H1 (cell line): ENCODE measurements at regions not wholly inside any gene's neighbourhood (a gene's known extent, or its start where the extent isn't known, plus 50 kb on each side); places are given as distances from the start of the nearest gene placed in this dataset.

Source experiments
- CTCF ChIA-PET: fragments of 300-600 bp; sonication (Branson Sonifier 250); formaldehyde crosslinking; loops from one replicate; lab custom pipeline; 2021; ENCODE audit not compliant: partially characterized antibody; lab: Charles Lee
- POLR2A ChIA-PET: fragments of 300-600 bp; sonication (Branson Sonifier 250); formaldehyde crosslinking; loops from one replicate; lab custom pipeline; 2021; ENCODE audit warnings: inconsistent platforms; ENCODE audit not compliant: partially characterized antibody; lab: Charles Lee
- DNase-seq, 2 experiments: peaks; one replicate each; pipeline versions ENCODE4 v3.0.0 to v3.0.0-alpha.2; 2010 to 2022; ENCODE audit warnings: low spot score in 2 of 2, low read depth in 1 of 2, mixed read lengths in 1 of 2
- FAIRE-seq: peaks from 2 replicates; lab custom pipeline; 2011; peaks lifted over from hg19 to GRCh38; lab: Jason Lieb, UNC
- H2AFZ ChIP-seq: 2 replicates; pipeline ENCODE4 v1.8.1; 2012; ENCODE audit warnings: low read length, inconsistent platforms
- H2AK5ac ChIP-seq: 2 replicates; pipeline ENCODE4 v1.6.1; 2013; ENCODE audit warnings: low read depth, low read length
- H2BK120ac ChIP-seq: replicated peaks from 2 replicates; pipeline ENCODE3; 2013; ENCODE audit warnings: low read depth, low read length, inconsistent platforms
- H2BK12ac ChIP-seq: 2 replicates; pipeline ENCODE4 v1.6.1; 2013; ENCODE audit warnings: low read depth, low read length
- H2BK15ac ChIP-seq: 2 replicates; pipeline ENCODE4 v1.6.1; 2013; ENCODE audit warnings: low read length
- H2BK20ac ChIP-seq: 2 replicates; pipeline ENCODE4 v1.6.1; 2013; ENCODE audit warnings: low read length
- H2BK5ac ChIP-seq: 2 replicates; pipeline ENCODE4 v1.6.1; 2013; ENCODE audit warnings: low read depth, low read length
- H3K14ac ChIP-seq: 2 replicates; pipeline ENCODE4 v1.6.1; 2013; ENCODE audit warnings: inconsistent platforms; ENCODE audit not compliant: insufficient read length
- H3K18ac ChIP-seq: 2 replicates; pipeline ENCODE4 v1.6.1; 2013; ENCODE audit warnings: low read length; ENCODE audit errors: extremely low read depth
- H3K23ac ChIP-seq: 2 replicates; pipeline ENCODE4 v1.6.1; 2013; ENCODE audit warnings: inconsistent platforms; ENCODE audit not compliant: insufficient read length
- H3K23me2 ChIP-seq: 2 replicates; pipeline ENCODE4 v1.6.1; 2013; ENCODE audit warnings: low read depth, low read length
- H3K27ac ChIP-seq: 2 replicates; pipeline ENCODE4 v1.6.1; 2011; ENCODE audit warnings: low read depth, low read length, inconsistent platforms
- H3K27me3 ChIP-seq, 4 experiments: replicated peaks in 1 of 4; 1 replicate in 1 of 4; 2 replicates in 3 of 4; pipeline versions ENCODE4 v1.6.1 to v1.8.1; 2011 to 2013; ENCODE audit warnings: low read length in 3 of 4, mild to moderate bottlenecking in 3 of 4, inconsistent platforms in 2 of 4, mixed read lengths in 2 of 4, moderate library complexity in 1 of 4; ENCODE audit not compliant: control insufficient read depth in 3 of 4, insufficient read depth in 3 of 4; ENCODE audit errors: extremely low read depth in 1 of 4
- H3K36me3 ChIP-seq, 4 experiments: 2 replicates each; pipeline versions ENCODE4 v1.6.1 to v1.8.1; 2011 to 2013; ENCODE audit warnings: mild to moderate bottlenecking in 4 of 4, low read length in 3 of 4, moderate library complexity in 2 of 4, control low read depth in 1 of 4, inconsistent platforms in 1 of 4; ENCODE audit not compliant: insufficient read depth in 4 of 4, control insufficient read depth in 2 of 4
- H3K4ac ChIP-seq: replicated peaks from 2 replicates; pipeline ENCODE3; 2013; ENCODE audit warnings: low read length, low read depth, mixed read lengths, inconsistent platforms; ENCODE audit not compliant: insufficient read length
- H3K4me1 ChIP-seq, 4 experiments: replicated peaks in 1 of 4; 1 replicate in 1 of 4; 2 replicates in 3 of 4; pipeline versions ENCODE4 v1.6.1 to v1.8.1; 2011 to 2013; ENCODE audit warnings: low read length in 3 of 4, inconsistent platforms in 2 of 4, mixed read lengths in 1 of 4; ENCODE audit not compliant: insufficient read depth in 4 of 4, control insufficient read depth in 3 of 4
- H3K4me2 ChIP-seq, 2 experiments: 2 replicates each; pipeline versions ENCODE4 v1.6.1 to v1.8.1; 2011 to 2013; ENCODE audit warnings: low read depth in 2 of 2, low read length in 2 of 2, control low read depth in 1 of 2, inconsistent platforms in 1 of 2, mild to moderate bottlenecking in 1 of 2; ENCODE audit not compliant: insufficient read depth in 1 of 2
- H3K4me3 ChIP-seq, 4 experiments: fragments of 200-600, 300-600 bp in 1 of 4; sonication (generic), shearing (Covaris generic), sonication (Bioruptor Twin) in 1 of 4; 2 replicates each; pipeline versions ENCODE4 v1.5.1 to v1.8.1; 2011 to 2016; ENCODE audit warnings: low read length in 4 of 4, low read depth in 3 of 4, control low read depth in 2 of 4, inconsistent platforms in 2 of 4, mild to moderate bottlenecking in 2 of 4, mixed read lengths in 1 of 4, moderate library complexity in 1 of 4; ENCODE audit not compliant: insufficient read depth in 2 of 4; ENCODE audit errors: extremely low read depth in 1 of 4
- H3K56ac ChIP-seq: replicated peaks from 2 replicates; pipeline ENCODE3; 2013; ENCODE audit warnings: low read depth, mild to moderate bottlenecking, mixed read lengths, low read length, inconsistent platforms; ENCODE audit not compliant: insufficient read length
- H3K79me1 ChIP-seq: 2 replicates; pipeline ENCODE4 v1.6.1; 2013; ENCODE audit warnings: low read depth, low read length, control low read depth
- H3K79me2 ChIP-seq, 2 experiments: 2 replicates each; pipeline versions ENCODE4 v1.6.1 to v1.8.1; 2012 to 2013; ENCODE audit warnings: low read length in 2 of 2, mild to moderate bottlenecking in 2 of 2, inconsistent platforms in 1 of 2; ENCODE audit not compliant: insufficient read depth in 2 of 2, control insufficient read depth in 1 of 2
- H3K9ac ChIP-seq, 4 experiments: replicated peaks in 1 of 4; 1 replicate in 1 of 4; 2 replicates in 3 of 4; pipeline versions ENCODE4 v1.6.1 to v1.8.1; 2011 to 2013; ENCODE audit warnings: low read depth in 3 of 4, low read length in 3 of 4, control low read depth in 2 of 4, mild to moderate bottlenecking in 2 of 4, moderate library complexity in 2 of 4, inconsistent platforms in 1 of 4; ENCODE audit errors: extremely low read depth in 1 of 4
- H3K9me3 ChIP-seq, 2 experiments: 2 replicates each; pipeline versions ENCODE4 v1.6.1 to v1.8.1; 2012 to 2013; ENCODE audit warnings: mild to moderate bottlenecking in 2 of 2, moderate library complexity in 2 of 2, control low read depth in 1 of 2, inconsistent platforms in 1 of 2, low read depth in 1 of 2, low read length in 1 of 2, mixed read lengths in 1 of 2; ENCODE audit not compliant: insufficient read depth in 2 of 2
- H4K20me1 ChIP-seq, 2 experiments: replicated peaks in 1 of 2; 2 replicates each; pipeline versions ENCODE3 to v1.8.1; 2011 to 2013; ENCODE audit warnings: inconsistent platforms in 2 of 2, low read length in 2 of 2, mild to moderate bottlenecking in 1 of 2; ENCODE audit not compliant: insufficient read depth in 2 of 2, control insufficient read depth in 1 of 2
- H4K5ac ChIP-seq: 2 replicates; pipeline ENCODE4 v1.6.1; 2013; ENCODE audit warnings: low read length, low read depth, mixed read lengths, inconsistent platforms; ENCODE audit not compliant: insufficient read length
- H4K8ac ChIP-seq: 2 replicates; pipeline ENCODE4 v1.8.0; 2013; ENCODE audit warnings: mild to moderate bottlenecking, moderate library complexity, low read length, inconsistent platforms; ENCODE audit not compliant: insufficient read depth; ENCODE audit errors: extremely low read depth
- H4K91ac ChIP-seq: replicated peaks from 2 replicates; pipeline ENCODE3; 2013; ENCODE audit warnings: low read length, mixed read lengths, inconsistent platforms; ENCODE audit not compliant: insufficient read length
- ATF2 ChIP-seq: IDR thresholded peaks from 2 replicates; pipeline ENCODE4 v1.6.1; 2012; ENCODE audit warnings: low read length, inconsistent platforms
- CBX8 ChIP-seq: fragments of 300-800, 300-1000 bp; sonication (generic); IDR thresholded peaks from 2 replicates; pipeline ENCODE4 v1.7.1; 2016; ENCODE audit warnings: low read depth, low read length, borderline replicate concordance
- CHD2 ChIP-seq: IDR thresholded peaks from 2 replicates; pipeline ENCODE4 v1.6.1; 2012; ENCODE audit warnings: low read length, improper control_type of control experiment
- CTBP2 ChIP-seq: IDR thresholded peaks from 2 replicates; pipeline ENCODE4 v1.7.0; 2011; ENCODE audit warnings: borderline replicate concordance, mild to moderate bottlenecking, moderate library complexity, mixed read lengths, low read length; ENCODE audit not compliant: insufficient read depth, insufficient read length
- HDAC2 ChIP-seq, 2 experiments: fragments of 300-600 bp in 1 of 2; sonication (generic) in 1 of 2; IDR thresholded peaks; 2 replicates each; pipeline ENCODE4 v1.6.1; 2011 to 2012; ENCODE audit warnings: low read depth in 2 of 2, low read length in 2 of 2, mild to moderate bottlenecking in 2 of 2, moderate library complexity in 2 of 2, borderline replicate concordance in 1 of 2, inconsistent platforms in 1 of 2
- HDAC6 ChIP-seq: IDR thresholded peaks from one replicate; pipeline ENCODE4 v1.7.1; 2012; ENCODE audit warnings: low read depth, mild to moderate bottlenecking, inconsistent platforms, low read length, moderate library complexity
- KDM4A ChIP-seq: IDR thresholded peaks from one replicate; pipeline ENCODE4 v1.7.1; 2012; ENCODE audit warnings: low read depth, mild to moderate bottlenecking, moderate library complexity, low read length, inconsistent platforms; ENCODE audit not compliant: severe bottlenecking
- NRF1 ChIP-seq: IDR thresholded peaks from 2 replicates; pipeline ENCODE4 v1.6.1; 2011; ENCODE audit warnings: mild to moderate bottlenecking, low read depth, low read length, improper control_type of control experiment
- POLR2AphosphoS5 ChIP-seq: IDR thresholded peaks from 2 replicates; pipeline ENCODE4 v1.6.1; 2011; ENCODE audit warnings: low read depth, low read length
- SP2 ChIP-seq: IDR thresholded peaks from 2 replicates; pipeline ENCODE4 v1.6.1; 2012; ENCODE audit warnings: mild to moderate bottlenecking, low read length, inconsistent platforms
- USF2 ChIP-seq: IDR thresholded peaks from 2 replicates; pipeline ENCODE4 v1.6.1; 2011; ENCODE audit warnings: low read length, improper control_type of control experiment
- WGBS, 2 experiments: shearing (Covaris generic) in 1 of 2; methylation state at CpG; one replicate each; pipeline versions ENCODE4 v1.1.6 to v1.1.7; 2013 to 2015; ENCODE audit warnings: low lambda C conversion rate in 2 of 2, mixed read lengths in 2 of 2, inconsistent platforms in 1 of 2, low coverage in 1 of 2, missing lambda C conversion rate in 1 of 2; ENCODE audit not compliant: insufficient replicate concordance in 2 of 2, insufficient coverage in 1 of 2, insufficient read length in 1 of 2; ENCODE audit errors: extremely low coverage in 1 of 2, missing lambda C conversion rate in 1 of 2; 5-methylcytosine and 5-hydroxymethylcytosine counted together

GRCh38 chr16:86046026-86046425 is 147.1 kb downstream of the IRF8 start:
- H4K20me1 ChIP-seq, result peaks cover 0 to 3% of the 10 kb centered on the region in 2 experiments
- WGBS, 2 experiments, result 94% methylated on average over 6 of the region's 6 CpGs; no CpG with 5 or more reads in 1 of the 2 experiments
- no peak overlapping the region for H3K27ac ChIP-seq
- no peak overlapping the region for H2BK15ac ChIP-seq
- peaks cover 0 to 1% (median 0%) of the 10 kb centered on the region in 4 experiments; a peak in 1 of 7 replicates for H3K4me1 ChIP-seq
- no peaks in the 10 kb centered on the region for H3K79me2 ChIP-seq
- H2BK120ac ChIP-seq, result no peak overlapping the region
- H3K79me1 ChIP-seq, result no peaks in the 10 kb centered on the region
- H3K23me2 ChIP-seq, result no peaks in the 10 kb centered on the region
- no peak overlapping the region for H2BK5ac ChIP-seq
- H4K5ac ChIP-seq, result no peak overlapping the region
- H3K9me3 ChIP-seq, result no peaks in the 10 kb centered on the region
- DNase-seq (no peak), FAIRE-seq (no peak)
- H2BK20ac ChIP-seq, result no peak overlapping the region
- no peak overlapping the region for H2AK5ac ChIP-seq
- no peak overlapping the region for H3K14ac ChIP-seq
- no peak overlapping the region for H3K18ac ChIP-seq
- no peaks in the 10 kb centered on the region; a peak in 1 of 7 replicates for H3K27me3 ChIP-seq
- H3K4ac ChIP-seq, result no peak overlapping the region
- H4K91ac ChIP-seq, result no peak overlapping the region
- no peak overlapping the region for H4K8ac ChIP-seq
- no peak overlapping the region for H3K4me3 ChIP-seq
- H3K23ac ChIP-seq, result no peak overlapping the region
- CTCF ChIA-PET, result interaction anchor here (0.6 to 9.2 kb wide), 15 partner anchors 15 to 473 kb away, joined by 3 to 84 read pairs (median 4); no protein-coding TSS in a partner anchor
- no peak overlapping the region for H2AFZ ChIP-seq
- H3K36me3 ChIP-seq, result no peaks in the 10 kb centered on the region
- POLR2A ChIA-PET, result no interaction called here
- no peak overlapping the region for H3K4me2 ChIP-seq
- H3K9ac ChIP-seq, result no peak overlapping the region
- H2BK12ac ChIP-seq, result no peak overlapping the region
- no peak overlapping the region for H3K56ac ChIP-seq
- no peak for TF ChIP-seq CHD2
- TF ChIP-seq KDM4A, result no peak
- no peak for TF ChIP-seq ATF2
- TF ChIP-seq USF2, result no peak
- no peak for TF ChIP-seq HDAC2 (IDR thresholded peaks at IDR 0.05; ENCODE audit: borderline replicate concordance in 1 of 2, low read depth in 2 of 2, low read length in 2 of 2)
- no peak for TF ChIP-seq CTBP2
- no peak for TF ChIP-seq HDAC6
- TF ChIP-seq SP2, result no peak
- no peak for TF ChIP-seq POLR2AphosphoS5
- no peak for TF ChIP-seq NRF1
- TF ChIP-seq CBX8, result no peak
